CD4-positive, alpha-beta T cell treated with Interleukin-15 for 4 hours (primary cell): ENCODE measurements at regions not wholly inside any gene's neighbourhood (a gene's known extent, or its start where the extent isn't known, plus 50 kb on each side); places are given as distances from the start of the nearest gene placed in this dataset.

Source experiments
- DNase-seq: peaks from one replicate; pipeline ENCODE4 v3.0.0-alpha.2; 2020; ENCODE audit warnings: low spot score

- DNase-seq, result no peak
Measured at GRCh38 chrX:42151808-42152207, 228.5 kb upstream of the CASK start.

DNA sequence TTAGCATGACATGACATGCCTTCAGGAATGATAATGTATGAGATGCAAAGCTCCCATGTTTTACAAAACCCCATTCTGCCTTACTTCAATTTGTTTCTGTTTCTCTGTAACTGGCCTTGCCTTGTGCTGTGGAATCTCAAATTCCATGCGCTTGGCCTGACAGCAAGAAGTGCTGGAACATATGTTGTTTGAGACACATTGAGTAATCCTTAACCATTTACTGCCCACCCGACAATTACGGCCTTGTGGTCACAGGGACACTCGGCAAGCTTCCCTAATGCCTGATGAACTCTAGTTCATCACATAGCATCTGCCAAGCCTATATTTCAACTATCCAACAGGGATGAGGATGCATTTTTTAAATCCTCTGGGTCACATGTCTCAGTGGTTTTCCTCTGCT lies 226.4 kb upstream of the CASK start:
- no peak for DNase-seq

- no peak for DNase-seq
Measured at GRCh38 chrX:42149281-42149680, 225.9 kb upstream of the CASK start.

- DNase-seq, result no peak
Measured at GRCh38 chrX:42143866-42144592, 220.7 kb upstream of the CASK start.

DNA sequence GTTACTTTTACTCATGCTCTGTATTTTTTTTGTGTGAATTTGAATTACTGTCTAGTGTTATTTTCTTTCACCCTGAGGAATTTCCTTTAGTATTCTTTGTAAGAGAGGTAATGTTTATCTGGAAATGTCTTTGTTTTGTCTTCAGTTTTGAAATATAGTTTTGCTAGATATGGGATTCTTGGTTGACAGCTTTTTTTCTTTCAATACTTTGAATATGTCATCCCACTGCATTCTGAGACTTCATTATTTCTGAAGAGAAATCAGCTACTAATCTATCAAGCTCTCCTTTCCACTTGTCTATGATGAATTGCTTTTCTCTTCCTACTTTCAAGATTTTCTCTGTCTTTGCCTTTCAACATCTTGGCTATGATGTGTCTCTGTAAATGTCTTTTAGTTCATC lies 217.0 kb upstream of the CASK start:
- DNase-seq, result no peak

DNA sequence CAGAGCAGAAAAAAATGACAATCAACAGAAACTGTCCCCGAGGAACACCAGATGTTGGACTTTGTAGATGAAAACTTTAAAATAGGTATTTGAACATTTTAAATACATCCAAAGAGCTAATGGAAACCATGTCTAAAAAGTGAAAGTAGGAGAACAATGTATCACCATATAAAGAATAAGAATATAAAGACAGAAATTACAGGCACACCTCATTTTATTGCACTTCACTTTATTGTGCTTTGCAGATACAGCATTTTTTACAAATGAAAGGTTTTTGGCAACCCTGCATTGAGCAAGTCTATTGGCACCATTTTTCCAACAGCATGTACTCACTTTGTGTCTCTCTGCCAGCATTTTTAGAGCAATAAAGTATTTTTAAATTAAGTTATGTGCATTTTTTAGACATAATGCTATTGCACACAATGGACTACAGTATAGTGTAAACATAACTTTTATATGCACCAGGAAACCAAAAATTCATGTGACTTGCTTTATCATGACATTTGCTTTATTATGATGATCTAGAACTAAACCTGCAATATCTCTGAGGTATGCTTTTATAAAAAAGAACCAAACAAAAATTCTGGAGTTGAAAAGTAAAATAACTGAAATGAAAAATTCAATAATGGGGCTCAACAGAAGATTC lies 212.4 kb upstream of the CASK start:
- DNase-seq, result no peak

GRCh38 chrX:42131856-42132255 lies 208.5 kb upstream of the CASK start:
- no peak for DNase-seq

DNA sequence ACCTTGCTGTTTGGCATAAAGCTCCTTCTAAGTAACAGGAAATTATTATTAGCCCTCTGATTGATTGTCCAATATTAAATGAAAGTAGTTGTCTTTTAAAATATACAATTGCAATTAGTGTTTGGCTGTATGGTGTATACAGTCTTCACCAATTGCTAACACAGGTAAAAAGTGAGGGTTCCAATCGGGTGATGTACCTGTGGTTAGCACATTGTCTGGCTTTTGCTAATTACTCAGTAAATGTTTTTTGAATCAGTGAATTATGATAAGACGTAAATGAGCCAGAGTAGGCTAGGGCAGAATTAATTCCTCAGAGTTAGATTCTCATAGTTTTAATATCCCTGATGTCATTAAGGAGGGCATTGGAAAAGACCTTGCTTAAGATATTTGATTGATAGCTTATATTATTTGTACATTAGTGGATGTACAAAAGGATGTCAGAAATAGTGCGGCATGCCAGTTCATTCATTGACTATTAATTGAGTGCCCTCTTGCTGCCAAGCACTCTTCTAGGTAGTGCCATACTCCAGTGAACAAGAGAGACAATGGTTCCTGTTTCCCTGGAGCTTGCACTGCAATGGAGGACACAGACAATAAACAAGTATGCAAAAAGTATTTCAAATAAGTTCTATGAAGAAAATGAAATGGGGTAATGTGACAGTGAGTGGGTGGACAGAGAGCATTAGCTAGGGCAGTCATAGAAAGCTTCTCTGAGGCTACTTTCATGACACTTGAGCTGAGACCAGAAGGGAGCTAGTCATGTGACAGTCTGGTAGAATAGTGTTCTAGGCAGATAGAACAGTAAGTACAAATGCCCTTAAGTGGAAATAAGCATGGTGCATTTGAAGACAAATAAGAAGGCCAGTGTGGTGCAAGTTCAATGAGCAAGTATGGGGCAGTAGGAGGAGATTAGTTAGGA lies 205.9 kb upstream of the CASK start:
- peak; percentile 1 for DNase-seq

DNA sequence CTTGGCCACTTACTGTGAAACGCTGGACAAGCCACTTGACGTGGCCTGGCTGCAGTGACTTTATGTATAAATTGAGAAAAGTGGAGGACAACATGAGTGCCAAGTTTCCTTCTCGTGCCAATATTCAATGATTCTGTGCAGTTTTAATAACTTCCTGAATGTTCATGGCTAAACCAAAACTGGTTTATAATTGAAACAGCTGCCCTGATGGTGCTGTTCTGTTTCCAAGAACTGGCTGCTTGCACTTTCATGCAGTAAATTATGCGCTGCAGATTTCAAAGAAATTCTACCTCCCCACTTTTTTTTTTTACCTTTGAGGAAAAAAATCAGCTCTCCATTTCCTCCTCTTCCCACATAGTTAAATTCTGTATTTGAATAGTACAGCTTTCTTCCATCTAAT lies 205.2 kb upstream of the CASK start:
- peak; percentile 28 for DNase-seq

DNA sequence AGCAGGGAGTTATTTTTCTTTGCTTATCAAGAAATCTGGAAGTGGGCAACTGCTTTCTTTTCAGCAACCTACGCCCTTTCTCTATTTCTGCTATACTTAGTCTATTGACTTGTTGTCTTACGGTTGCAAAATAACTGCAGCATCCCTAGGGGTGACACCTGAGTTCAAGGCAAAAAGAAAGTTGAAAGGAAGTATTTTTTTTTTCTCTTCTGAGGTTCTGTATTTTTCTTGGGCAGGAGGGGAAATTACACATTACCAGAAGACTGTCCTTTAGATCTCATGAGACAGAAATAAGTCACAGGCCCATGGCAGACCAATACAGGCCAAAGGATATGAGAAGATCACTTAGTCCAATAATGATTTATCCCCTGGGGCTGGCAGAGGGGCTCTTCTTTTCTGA lies 204.7 kb upstream of the CASK start:
- peak; percentile 26 for DNase-seq

GRCh38 chrX:42127563-42127962 lies 204.2 kb upstream of the CASK start:
- no peak for DNase-seq

DNA sequence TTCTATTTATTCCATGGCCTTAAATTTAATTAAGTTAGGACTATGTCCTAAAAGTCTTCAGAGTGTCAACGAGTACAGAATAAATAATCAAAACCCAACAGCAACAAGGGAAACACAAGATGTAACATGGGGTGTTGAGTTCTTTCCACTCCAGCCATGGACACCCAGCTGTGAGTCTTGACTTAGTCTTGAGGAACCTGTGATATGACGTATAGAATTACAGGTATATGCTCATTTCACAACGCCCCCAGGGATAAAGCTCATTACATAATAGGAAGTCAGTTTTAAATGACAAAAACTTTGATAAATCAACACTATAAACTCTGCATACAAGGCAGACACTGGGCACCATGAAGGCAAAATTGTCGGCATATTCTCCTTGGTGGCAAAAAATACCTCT lies 200.0 kb upstream of the CASK start:
- no peak for DNase-seq

GRCh38 chrX:42119076-42119475 lies 195.7 kb upstream of the CASK start:
- no peak for DNase-seq

- no peak for DNase-seq
Measured at GRCh38 chrX:42117318-42117717, 194.0 kb upstream of the CASK start.

DNA sequence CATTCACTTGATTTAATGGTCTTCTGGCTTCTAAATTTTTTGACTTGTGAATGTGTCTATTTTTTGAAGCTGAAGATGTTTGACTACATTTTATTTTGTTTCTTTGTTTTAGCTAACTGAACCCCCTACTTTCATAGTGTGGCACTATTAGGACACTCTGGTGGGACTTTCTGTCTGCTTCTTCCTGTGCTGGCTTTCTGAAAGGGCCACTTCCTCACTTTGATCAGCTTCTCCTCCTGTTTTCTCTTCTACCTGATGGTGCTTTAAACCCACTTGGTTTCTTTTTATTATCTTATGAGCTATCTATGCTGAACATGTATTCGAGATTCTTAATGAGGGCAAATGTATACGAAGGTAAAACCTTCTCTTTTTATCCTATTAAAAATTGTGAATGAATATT lies 186.1 kb upstream of the CASK start:
- no peak for DNase-seq

- no peak for DNase-seq
Measured at GRCh38 chrX:42107495-42108488, 184.4 kb upstream of the CASK start.

DNA sequence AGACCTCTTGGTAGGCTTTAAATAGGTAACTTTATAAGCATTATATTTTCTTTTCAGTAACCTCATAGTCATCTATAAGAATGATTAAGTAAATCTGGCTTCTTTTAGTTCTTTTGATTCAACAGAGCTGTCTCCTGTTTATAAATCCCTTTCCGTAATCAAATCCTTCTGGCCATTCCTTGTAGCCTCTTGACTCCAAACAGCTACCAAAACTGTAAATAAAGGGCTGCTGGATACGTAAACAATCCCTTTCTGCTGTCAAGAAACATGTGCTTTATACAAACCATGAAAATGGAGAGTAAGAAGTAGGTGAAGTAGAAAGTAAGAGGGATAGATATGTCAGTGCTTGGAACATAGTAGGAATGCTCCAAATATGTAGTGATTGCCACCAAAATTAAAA lies 183.2 kb upstream of the CASK start:
- no peak for DNase-seq

DNA sequence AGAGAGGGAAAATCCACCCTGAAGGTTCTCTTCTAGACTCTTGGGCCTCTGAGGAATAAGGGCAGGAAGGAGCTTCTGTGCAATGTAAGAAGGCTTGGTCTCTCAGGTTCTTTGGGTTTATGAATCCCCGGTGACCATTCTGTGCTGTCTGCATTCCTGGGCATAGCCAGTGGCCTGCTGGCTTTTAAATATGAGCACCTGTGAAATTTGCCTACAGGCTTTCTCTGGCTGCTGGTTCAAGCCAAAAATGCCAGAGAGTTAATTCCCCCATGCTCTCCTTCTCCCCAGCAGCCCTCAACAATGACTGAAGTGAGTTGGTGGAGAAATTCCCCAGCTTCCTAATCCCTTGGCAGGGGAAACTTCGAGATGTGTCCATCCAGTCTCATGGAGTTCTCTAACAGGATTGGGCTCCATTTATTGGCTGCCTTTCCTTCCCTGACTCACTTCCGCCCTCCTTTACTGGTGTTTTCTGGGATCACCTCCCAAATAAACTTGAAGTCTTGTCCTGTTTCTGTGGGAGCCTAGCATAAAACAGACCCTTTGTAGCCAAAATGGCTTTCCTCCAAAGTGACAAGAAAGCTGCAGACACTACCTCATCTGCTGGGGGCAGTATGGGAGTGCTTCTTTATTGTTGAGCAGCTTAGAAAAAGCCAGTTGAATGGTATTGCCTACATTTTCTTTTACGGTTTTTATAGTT lies 179.4 kb upstream of the CASK start:
- DNase-seq, result no peak

GRCh38 chrX:42098900-42099299 lies 175.5 kb upstream of the CASK start:
- no peak for DNase-seq

GRCh38 chrX:42097486-42097885 lies 174.1 kb upstream of the CASK start:
- no peak for DNase-seq

GRCh38 chrX:42096265-42096920 lies 173.0 kb upstream of the CASK start:
- no peak for DNase-seq
